Body of pancreas (tissue), 4 donors: ENCODE measurements at regions not wholly inside any gene's neighbourhood (a gene's known extent, or its start where the extent isn't known, plus 50 kb on each side); places are given as distances from the start of the nearest gene placed in this dataset.

ENCODE experiments used
- CTCF ChIP-seq, 7 experiments: fragments of 450-650 bp in 4 of 7; fragments of 200-600 bp in 3 of 7; sonication (generic) in 3 of 7; IDR thresholded peaks; one replicate each; pipeline ENCODE4 v1.5.1; 2016 to 2019; ENCODE audit warnings: antibody characterized with exemption in 7 of 7
- POLR2A ChIP-seq, 3 donors: fragments of 450-650 bp; IDR thresholded peaks; one replicate each; pipeline ENCODE4 v1.6.1; 2016; ENCODE audit warnings: antibody characterized with exemption in 3 of 3, mild to moderate bottlenecking in 2 of 3

GRCh38 chr11:112380464-112380863 is 119.8 kb upstream of the PLET1 start:
- TF ChIP-seq CTCF (IDR thresholded peaks at IDR 0.05) (no peak), POLR2A (IDR thresholded peaks at IDR 0.05) (no peak)
